B cell (primary cell): ENCODE measurements at regions not wholly inside any gene's neighbourhood (a gene's known extent, or its start where the extent isn't known, plus 50 kb on each side); places are given as distances from the start of the nearest gene placed in this dataset.

Experiments used
- ATAC-seq: fragments of 200-7000 bp; cut with Tn5 transposase; one replicate; pipeline ENCODE4 v1.10.0; 2021; ENCODE audit warnings: low read depth, mild to moderate bottlenecking, moderate number of reproducible peaks, moderate library complexity
- CTCF ChIA-PET: fragments of 350-600 bp; sonication (Branson Sonifier 250); formaldehyde crosslinking; loops from one replicate; lab custom pipeline; 2021; ENCODE audit warnings: antibody characterized with exemption, inconsistent platforms; lab: Charles Lee
- POLR2A ChIA-PET: fragments of 350-600 bp; sonication (Branson Sonifier 250); formaldehyde crosslinking; loops from one replicate; lab custom pipeline; 2021; ENCODE audit warnings: antibody characterized with exemption; lab: Charles Lee
- DNase-seq: peaks from one replicate; pipeline ENCODE4 v3.0.0; 2013
- H2AFZ ChIP-seq: 2 replicates; pipeline ENCODE4 v1.6.1; 2012; ENCODE audit warnings: mild to moderate bottlenecking, low read depth, low read length; ENCODE audit not compliant: insufficient read depth, poor library complexity, severe bottlenecking
- H3K27ac ChIP-seq, 2 donors: 1 replicate in 1 of 2; 2 replicates in 1 of 2; pipeline ENCODE4 v1.5.1; 2012 to 2013; ENCODE audit warnings: low read length in 2 of 2, mild to moderate bottlenecking in 2 of 2, moderate library complexity in 1 of 2
- H3K27me3 ChIP-seq, 4 experiments: fragments of 200-600 bp in 1 of 4; sonication (generic) in 1 of 4; replicated peaks in 1 of 4; 1 replicate in 2 of 4; 2 replicates in 2 of 4; pipeline versions ENCODE4 v1.6.1 to v1.7.0; 2013 to 2016; ENCODE audit warnings: low read length in 3 of 4, mild to moderate bottlenecking in 2 of 4, mixed read lengths in 1 of 4, moderate library complexity in 1 of 4; ENCODE audit not compliant: insufficient read depth in 4 of 4, control insufficient read depth in 3 of 4; ENCODE audit errors: control extremely low read depth in 1 of 4
- H3K36me3 ChIP-seq, 2 experiments: replicated peaks in 1 of 2; 1 replicate in 1 of 2; 2 replicates in 1 of 2; pipeline versions ENCODE4 v1.6.1 to v1.7.1; 2013; ENCODE audit warnings: low read length in 1 of 2; ENCODE audit not compliant: insufficient read depth in 2 of 2, control insufficient read depth in 1 of 2; ENCODE audit errors: control extremely low read depth in 1 of 2, extremely low read depth in 1 of 2
- H3K4me1 ChIP-seq, 2 donors: fragments of 200-600 bp in 1 of 2; sonication (generic) in 1 of 2; 1 replicate in 1 of 2; 2 replicates in 1 of 2; pipeline versions ENCODE4 v1.5.1 to v1.6.1; 2013 to 2017; ENCODE audit warnings: low read length in 2 of 2; ENCODE audit not compliant: control insufficient read depth in 2 of 2, insufficient read depth in 2 of 2
- H3K4me2 ChIP-seq: replicated peaks from 2 replicates; pipeline ENCODE3; 2012; ENCODE audit warnings: mild to moderate bottlenecking, low read depth, low read length; ENCODE audit not compliant: poor library complexity, severe bottlenecking
- H3K4me3 ChIP-seq, 5 experiments: fragments of 200-600 bp in 1 of 5; sonication (generic) in 1 of 5; 1 replicate in 3 of 5; 2 replicates in 2 of 5; pipeline versions ENCODE4 v1.5.1 to v1.7.0; 2011 to 2016; ENCODE audit warnings: low read length in 4 of 5, mild to moderate bottlenecking in 4 of 5, low read depth in 2 of 5, control low read depth in 1 of 5, moderate library complexity in 1 of 5; ENCODE audit not compliant: insufficient read depth in 1 of 5; ENCODE audit errors: control extremely low read depth in 1 of 5, extremely low read depth in 1 of 5
- H3K79me2 ChIP-seq: fragments of 200-600 bp; sonication (generic); one replicate; pipeline ENCODE4 v1.6.0; 2016; ENCODE audit warnings: low read length; ENCODE audit not compliant: control insufficient read depth, insufficient read depth
- H3K9ac ChIP-seq: fragments of 200-600 bp; sonication (generic); 2 replicates; pipeline ENCODE4 v1.6.1; 2017; ENCODE audit warnings: mild to moderate bottlenecking, low read length, moderate library complexity
- H3K9me3 ChIP-seq, 3 donors: one replicate each; pipeline versions ENCODE4 v1.6.1 to v1.7.1; 2013; ENCODE audit warnings: low read length in 2 of 3; ENCODE audit not compliant: control insufficient read depth in 2 of 3, insufficient read depth in 1 of 3; ENCODE audit errors: control extremely low read depth in 1 of 3
- H4K20me1 ChIP-seq: 2 replicates; pipeline ENCODE4 v1.6.0; 2012; ENCODE audit warnings: mild to moderate bottlenecking, low read length; ENCODE audit not compliant: insufficient read depth, control insufficient read depth, poor library complexity, severe bottlenecking
- H3K27ac Mint-ChIP-seq: one replicate; pipeline ENCODE4 v1.8.0; 2021; ENCODE audit warnings: mixed read lengths
- H3K27me3 Mint-ChIP-seq: one replicate; pipeline ENCODE4 v1.8.0; 2021; ENCODE audit warnings: mixed read lengths
- H3K4me1 Mint-ChIP-seq: one replicate; pipeline ENCODE4 v1.8.0; 2021; ENCODE audit warnings: mixed read lengths
- H3K4me3 Mint-ChIP-seq: one replicate; pipeline ENCODE4 v1.8.0; 2021; ENCODE audit warnings: mixed read lengths
- H3K9me3 Mint-ChIP-seq: one replicate; pipeline ENCODE4 v1.8.0; 2022; ENCODE audit warnings: mixed read lengths; ENCODE audit not compliant: insufficient read depth
- CTCF ChIP-seq: fragments of 200-600 bp; IDR thresholded peaks from one replicate; pipeline ENCODE4 v1.8.0; 2022; ENCODE audit warnings: antibody characterized with exemption, mild to moderate bottlenecking
- EZH2 ChIP-seq: IDR thresholded peaks from 2 replicates; pipeline ENCODE4 v1.6.1; 2012; ENCODE audit warnings: borderline replicate concordance, low read depth, mild to moderate bottlenecking, moderate library complexity, low read length; ENCODE audit not compliant: insufficient read depth, poor library complexity, severe bottlenecking
- WGBS: methylation state at CpG from one replicate; pipeline ENCODE4 v1.1.5; 2013; ENCODE audit warnings: missing lambda C conversion rate; ENCODE audit not compliant: insufficient coverage; 5-methylcytosine and 5-hydroxymethylcytosine counted together
- intact Hi-C: fragments of 100-400 bp; cut with micrococcal nuclease; formaldehyde crosslinking; loops from one replicate; pipeline ENCODE4 v1.10.0; 2022

- intact Hi-C loops = no loop called here
- no peak for DNase-seq
- H3K4me1 ChIP-seq = no peaks in the 10 kb centered on the region
- no peaks in the 10 kb centered on the region for H3K27me3 Mint-ChIP-seq
- no peaks in the 10 kb centered on the region for H3K27me3 ChIP-seq
- no peak for ATAC-seq
- ChIA-PET CTCF (no interaction called here), POLR2A (no interaction called here)
- H3K27ac ChIP-seq = no peak overlapping the region
- no peak overlapping the region for H3K9ac ChIP-seq
- no CpG with 5 or more reads among the region's 2 CpGs for WGBS
- H3K36me3 ChIP-seq = no peaks in the 10 kb centered on the region
- no peak overlapping the region for H3K4me3 ChIP-seq
- TF ChIP-seq EZH2 = no peak
- no peak for TF ChIP-seq CTCF
- H4K20me1 ChIP-seq = no peaks in the 10 kb centered on the region
- no peaks in the 10 kb centered on the region for H3K4me1 Mint-ChIP-seq
- H3K9me3 ChIP-seq = no peaks in the 10 kb centered on the region
- H3K79me2 ChIP-seq = no peaks in the 10 kb centered on the region
- no peaks in the 10 kb centered on the region for H3K9me3 Mint-ChIP-seq
- no peak overlapping the region for H3K27ac Mint-ChIP-seq
- no peak overlapping the region for H2AFZ ChIP-seq
- H3K4me3 Mint-ChIP-seq = no peak overlapping the region
- H3K4me2 ChIP-seq = no peak overlapping the region
Measured at GRCh38 chr4:20386001-20386740, 134.5 kb downstream of the SLIT2 start.

- Histone ChIP-seq H3K4me1 (no peaks in the 10 kb centered on the region), H3K4me3 (no peak overlapping the region), H3K27ac (no peak overlapping the region), H3K36me3 (no peaks in the 10 kb centered on the region), H3K27me3 (no peaks in the 10 kb centered on the region), H4K20me1 (no peaks in the 10 kb centered on the region), H3K79me2 (no peaks in the 10 kb centered on the region), H3K9ac (no peak overlapping the region), H3K4me2 (no peak overlapping the region), H3K9me3 (no peaks in the 10 kb centered on the region), H2AFZ (no peak overlapping the region)
- Mint-ChIP-seq H3K27me3 (no peaks in the 10 kb centered on the region), H3K4me1 (no peaks in the 10 kb centered on the region), H3K27ac (no peak overlapping the region), H3K4me3 (no peak overlapping the region), H3K9me3 (no peaks in the 10 kb centered on the region)
- ATAC-seq (no peak), DNase-seq (no peak)
- whole genome bisulfite sequencing = 92% methylated on average over 2 of the region's 5 CpGs
- no peak for TF ChIP-seq EZH2
- TF ChIP-seq CTCF = no peak
- intact Hi-C loops = no loop called here
- ChIA-PET POLR2A (no interaction called here), CTCF (no interaction called here)
Measured at GRCh38 chr4:20386906-20387305, 135.2 kb downstream of the SLIT2 start.
